Nephron (organoid): ENCODE measurements at regions not wholly inside any gene's neighbourhood (a gene's known extent, or its start where the extent isn't known, plus 50 kb on each side); places are given as distances from the start of the nearest gene placed in this dataset.

Experiments used
- H3K27ac Mint-ChIP-seq, 3 experiments: 2 replicates each; pipeline ENCODE4 v1.8.0; 2020; ENCODE audit warnings: mixed read lengths in 3 of 3, mild to moderate bottlenecking in 2 of 3, moderate library complexity in 1 of 3
- H3K27me3 Mint-ChIP-seq: 2 replicates; pipeline ENCODE4 v1.8.0; 2021; ENCODE audit warnings: low read depth, mild to moderate bottlenecking, moderate library complexity, mixed read lengths
- H3K36me3 Mint-ChIP-seq: 2 replicates; pipeline ENCODE4 v1.8.0; 2020; ENCODE audit warnings: low read depth, mixed read lengths
- H3K4me1 Mint-ChIP-seq: 2 replicates; pipeline ENCODE4 v1.8.0; 2020; ENCODE audit warnings: mixed read lengths
- H3K4me3 Mint-ChIP-seq, 3 experiments: 2 replicates each; pipeline ENCODE4 v1.8.0; 2020; ENCODE audit warnings: mild to moderate bottlenecking in 3 of 3, mixed read lengths in 3 of 3, moderate library complexity in 2 of 3
- H3K9me3 Mint-ChIP-seq: 2 replicates; pipeline ENCODE4 v1.8.0; 2020; ENCODE audit warnings: mixed read lengths
- CTCF ChIP-seq, 3 experiments: fragments of 200-600 bp; sonication (generic); IDR thresholded peaks; one replicate each; pipeline ENCODE4 v1.5.0; 2021; ENCODE audit warnings: antibody characterized with exemption in 3 of 3; ENCODE audit not compliant: unreplicated experiment in 3 of 3

GRCh38 chr15:97401195-97401594 is 559.3 kb upstream of the ARRDC4 start:
- peak overlapping the region in 1 of 3 experiments; percentile 13 for H3K27ac Mint-ChIP-seq
- no peaks in the 10 kb centered on the region for H3K27me3 Mint-ChIP-seq
- no peak overlapping the region for H3K4me3 Mint-ChIP-seq
- H3K9me3 Mint-ChIP-seq, result no peaks in the 10 kb centered on the region
- no peaks in the 10 kb centered on the region for H3K4me1 Mint-ChIP-seq
- TF ChIP-seq CTCF (IDR thresholded peaks at IDR 0.05; ENCODE audit: unreplicated experiment in 3 of 3), result no peak
- no peaks in the 10 kb centered on the region for H3K36me3 Mint-ChIP-seq

DNA sequence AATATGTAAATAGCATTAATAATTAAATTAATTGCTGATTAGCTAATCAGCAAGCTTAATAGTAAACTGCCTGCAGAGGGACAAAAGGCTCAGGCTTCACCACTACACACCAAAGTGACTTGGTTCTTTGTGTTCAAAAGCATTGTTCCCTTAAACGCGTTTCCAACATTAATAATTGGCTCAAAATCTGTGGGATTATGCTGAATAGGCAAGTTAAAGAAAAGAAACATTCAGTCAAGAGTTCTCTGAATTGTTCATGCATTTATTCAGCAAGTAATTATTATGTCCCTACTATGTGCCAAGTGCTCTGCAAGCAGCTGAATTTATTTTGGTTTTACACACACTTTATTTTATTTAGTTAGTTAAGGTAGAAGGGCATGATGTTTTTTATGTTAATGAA is 558.5 kb upstream of the ARRDC4 start:
- H3K9me3 Mint-ChIP-seq, result no peaks in the 10 kb centered on the region
- no peaks in the 10 kb centered on the region for H3K36me3 Mint-ChIP-seq
- TF ChIP-seq CTCF (IDR thresholded peaks at IDR 0.05; ENCODE audit: unreplicated experiment in 3 of 3), result no peak
- no peaks in the 10 kb centered on the region for H3K27me3 Mint-ChIP-seq
- H3K4me1 Mint-ChIP-seq, result no peaks in the 10 kb centered on the region
- no peak overlapping the region for H3K27ac Mint-ChIP-seq
- no peak overlapping the region for H3K4me3 Mint-ChIP-seq

GRCh38 chr15:97406841-97407240 is 553.7 kb upstream of the ARRDC4 start:
- H3K27ac Mint-ChIP-seq, result no peak overlapping the region
- no peaks in the 10 kb centered on the region for H3K27me3 Mint-ChIP-seq
- no peaks in the 10 kb centered on the region for H3K36me3 Mint-ChIP-seq
- peaks cover 6% of the 10 kb centered on the region for H3K4me1 Mint-ChIP-seq
- no peak for TF ChIP-seq CTCF (IDR thresholded peaks at IDR 0.05; ENCODE audit: unreplicated experiment in 3 of 3)
- no peaks in the 10 kb centered on the region for H3K9me3 Mint-ChIP-seq
- H3K4me3 Mint-ChIP-seq, result no peak overlapping the region

DNA sequence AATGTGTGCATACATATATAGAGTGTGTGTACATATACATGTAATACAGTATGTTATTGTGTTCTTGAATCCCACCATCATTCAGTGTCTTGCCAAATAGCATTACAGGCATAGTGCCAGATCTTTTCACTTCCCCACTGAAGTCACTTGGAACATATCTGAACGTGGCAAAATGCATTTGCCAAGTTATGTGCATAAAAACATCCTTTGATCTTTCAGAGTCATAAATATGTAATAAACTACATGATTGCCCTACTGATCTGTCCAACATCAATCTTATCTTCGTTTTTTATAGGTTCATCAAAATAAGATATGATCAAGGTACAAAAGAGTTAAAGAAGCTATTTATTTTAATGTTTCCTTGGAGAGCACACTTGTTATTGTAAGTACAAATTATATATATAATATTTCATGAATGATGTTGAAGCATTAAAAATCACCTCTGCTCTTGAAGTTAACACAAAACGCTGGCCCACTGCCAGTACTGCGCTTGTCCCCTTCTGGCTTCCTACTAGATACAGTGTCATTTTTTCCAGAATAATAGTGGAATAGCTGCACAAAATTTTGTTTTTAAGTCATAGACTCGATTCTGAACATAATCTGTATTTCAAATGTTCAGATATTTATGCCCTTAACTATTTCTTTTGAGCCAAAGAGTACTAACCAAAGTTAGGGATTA is 549.5 kb upstream of the ARRDC4 start:
- Mint-ChIP-seq H3K4me3 (no peak overlapping the region), H3K4me1 (peaks cover 6% of the 10 kb centered on the region), H3K9me3 (peaks cover 4% of the 10 kb centered on the region)

DNA sequence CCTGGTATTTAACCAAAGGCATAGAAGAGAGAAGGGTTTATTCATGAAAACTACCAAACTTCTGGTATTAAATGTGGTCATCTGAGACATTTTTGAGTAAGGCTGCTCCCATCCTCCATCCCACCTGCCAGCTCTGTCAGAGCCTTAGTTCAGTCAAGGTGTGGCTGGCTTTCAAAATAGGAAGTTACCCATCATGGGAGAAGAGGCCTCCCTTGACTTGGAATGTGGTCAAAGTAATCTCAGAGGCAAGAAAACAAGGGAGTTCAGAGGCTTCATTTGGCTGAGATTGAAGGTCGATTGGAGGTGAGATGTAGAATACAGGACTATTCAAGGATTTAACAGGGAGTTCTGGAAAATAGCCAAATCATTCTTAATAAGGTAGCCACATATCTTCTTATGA is 540.4 kb upstream of the ARRDC4 start:
- Mint-ChIP-seq H3K27ac (no peak overlapping the region), H3K4me1 (no peaks in the 10 kb centered on the region), H3K4me3 (no peak overlapping the region), H3K36me3 (peaks cover 17% of the 10 kb centered on the region), H3K9me3 (peaks cover 18% of the 10 kb centered on the region), H3K27me3 (no peaks in the 10 kb centered on the region)
- TF ChIP-seq CTCF (IDR thresholded peaks at IDR 0.05; ENCODE audit: unreplicated experiment in 3 of 3), result no peak

More for the DNA sequence above, 549.5 kb upstream of the ARRDC4 start:
- peak overlapping the region in 1 of 3 experiments; percentile 82 for H3K27ac Mint-ChIP-seq
- TF ChIP-seq CTCF (IDR thresholded peaks at IDR 0.05; ENCODE audit: unreplicated experiment in 3 of 3), result no peak
- no peaks in the 10 kb centered on the region for H3K27me3 Mint-ChIP-seq
- H3K36me3 Mint-ChIP-seq, result no peaks in the 10 kb centered on the region

- Mint-ChIP-seq H3K9me3 (no peaks in the 10 kb centered on the region), H3K27ac (no peak overlapping the region)
- no peak for TF ChIP-seq CTCF (IDR thresholded peaks at IDR 0.05; ENCODE audit: unreplicated experiment in 3 of 3)
These were observed 534.9 kb upstream of the ARRDC4 start for GRCh38 chr15:97425596-97425995.

More at GRCh38 chr15:97425596-97425995, 534.9 kb upstream of the ARRDC4 start:
- H3K27me3 Mint-ChIP-seq, result peaks cover under 1% of the 10 kb centered on the region
- H3K4me1 Mint-ChIP-seq, result no peaks in the 10 kb centered on the region
- no peak overlapping the region for H3K4me3 Mint-ChIP-seq
- H3K36me3 Mint-ChIP-seq, result peaks cover under 1% of the 10 kb centered on the region
